Neural cell (in vitro differentiated cells): ENCODE measurements at regions not wholly inside any gene's neighbourhood (a gene's known extent, or its start where the extent isn't known, plus 50 kb on each side); places are given as distances from the start of the nearest gene placed in this dataset.

Experiments used
- H2AFZ ChIP-seq: fragments of 200-600, 300-800 bp; sonication (generic), shearing (Covaris generic); 2 replicates; pipeline ENCODE4 v1.6.0; 2014; ENCODE audit warnings: low read depth, mild to moderate bottlenecking, antibody characterized with exemption, low read length, moderate library complexity
- H3F3A ChIP-seq: fragments of 200-600 bp; shearing (Covaris generic); 2 replicates; pipeline ENCODE4 v1.6.1; 2016; ENCODE audit warnings: mild to moderate bottlenecking, moderate library complexity, mixed read lengths, antibody characterized with exemption, low read length; ENCODE audit not compliant: insufficient read depth, poor library complexity, severe bottlenecking
- H3K27ac ChIP-seq: fragments of 200-600, 300-800 bp; sonication (generic), shearing (Covaris generic); 2 replicates; pipeline ENCODE4 v1.5.1; 2014; ENCODE audit warnings: mild to moderate bottlenecking, low read length, moderate library complexity
- H3K27me3 ChIP-seq: fragments of 300-800, 200-600 bp; sonication (generic), shearing (Covaris generic); 2 replicates; pipeline ENCODE4 v1.6.0; 2014; ENCODE audit warnings: mild to moderate bottlenecking, low read depth, low read length, moderate library complexity; ENCODE audit not compliant: insufficient read depth
- H3K36me3 ChIP-seq: fragments of 300-800, 200-600 bp; sonication (generic), shearing (Covaris generic); 2 replicates; pipeline ENCODE4 v1.5.1; 2014; ENCODE audit warnings: mild to moderate bottlenecking, antibody characterized with exemption, low read length, moderate library complexity; ENCODE audit not compliant: insufficient read depth
- H3K4me2 ChIP-seq: fragments of 300-800, 200-600 bp; sonication (generic), shearing (Covaris generic); 2 replicates; pipeline ENCODE4 v1.6.0; 2014; ENCODE audit warnings: mild to moderate bottlenecking, low read length
- H3K4me3 ChIP-seq: fragments of 300-800, 200-600 bp; sonication (generic), shearing (Covaris generic); 2 replicates; pipeline ENCODE4 v1.5.1; 2014; ENCODE audit warnings: mild to moderate bottlenecking, low read length, moderate library complexity
- H3K79me2 ChIP-seq: fragments of 200-600 bp; shearing (Covaris generic); replicated peaks from 2 replicates; pipeline ENCODE4 v1.6.0; 2014; ENCODE audit warnings: mild to moderate bottlenecking, low read length, moderate library complexity; ENCODE audit not compliant: insufficient read depth
- H3K9ac ChIP-seq: fragments of 300-800, 200-600 bp; sonication (generic), shearing (Covaris generic); 2 replicates; pipeline ENCODE4 v1.6.1; 2016; ENCODE audit warnings: mild to moderate bottlenecking, low read length, mixed read lengths
- H3K9me2 ChIP-seq: fragments of 200-600 bp; shearing (Covaris generic); 2 replicates; pipeline ENCODE4 v1.6.1; 2016; ENCODE audit warnings: mild to moderate bottlenecking, low read length, mixed read lengths; ENCODE audit not compliant: insufficient read depth
- H3K9me3 ChIP-seq: fragments of 200-600, 300-800 bp; sonication (generic), shearing (Covaris generic); 2 replicates; pipeline ENCODE4 v1.6.1; 2016; ENCODE audit warnings: mild to moderate bottlenecking, mixed run types, low read length, moderate library complexity, mixed read lengths
- H4K20me1 ChIP-seq: fragments of 200-600 bp; shearing (Covaris generic); 2 replicates; pipeline ENCODE4 v1.6.1; 2016; ENCODE audit warnings: mild to moderate bottlenecking, mixed run types; ENCODE audit not compliant: insufficient read depth
- EP300 ChIP-seq: fragments of 450-650 bp; conservative IDR thresholded peaks from 2 replicates; pipeline ENCODE4 v1.6.1; 2014; ENCODE audit warnings: antibody characterized with exemption, mild to moderate bottlenecking, moderate library complexity; ENCODE audit not compliant: poor library complexity, severe bottlenecking
- EZH2 ChIP-seq: fragments of 200-600, 300-800 bp; shearing (Covaris generic), sonication (generic); IDR thresholded peaks from 2 replicates; pipeline ENCODE4 v1.6.1; 2014; ENCODE audit warnings: antibody characterized with exemption, low read length, borderline replicate concordance, mild to moderate bottlenecking; ENCODE audit not compliant: insufficient read depth, poor library complexity, severe bottlenecking
- MXI1 ChIP-seq: fragments of 450-650 bp; conservative IDR thresholded peaks from 2 replicates; pipeline ENCODE4 v1.6.1; 2014; ENCODE audit warnings: antibody characterized with exemption, mild to moderate bottlenecking; ENCODE audit not compliant: poor library complexity, severe bottlenecking
- POLR2AphosphoS5 ChIP-seq: IDR thresholded peaks from 2 replicates; pipeline ENCODE4 v1.6.1; 2012
- RAD21 ChIP-seq: fragments of 450-650 bp; conservative IDR thresholded peaks from 2 replicates; pipeline ENCODE4 v1.6.1; 2014; ENCODE audit warnings: antibody characterized with exemption, mild to moderate bottlenecking, moderate library complexity
- SMC3 ChIP-seq: fragments of 450-650 bp; conservative IDR thresholded peaks from 2 replicates; pipeline ENCODE4 v1.6.1; 2014; ENCODE audit warnings: antibody characterized with exemption, mild to moderate bottlenecking, moderate library complexity; ENCODE audit not compliant: poor library complexity
- TAF1 ChIP-seq: IDR thresholded peaks from 2 replicates; pipeline ENCODE4 v1.6.1; 2012; ENCODE audit warnings: low read depth
- TF ChIP-seq, protein P1 (sequence below): fragments of 450-650 bp; IDR thresholded peaks from 2 replicates; pipeline ENCODE4 v1.5.1; 2014; ENCODE audit warnings: antibody characterized with exemption, mild to moderate bottlenecking, moderate library complexity; ENCODE audit not compliant: poor library complexity, severe bottlenecking
- TF ChIP-seq, protein P2 (sequence below): IDR thresholded peaks from 2 replicates; pipeline ENCODE4 v1.6.1; 2012; ENCODE audit warnings: borderline replicate concordance

DNA sequence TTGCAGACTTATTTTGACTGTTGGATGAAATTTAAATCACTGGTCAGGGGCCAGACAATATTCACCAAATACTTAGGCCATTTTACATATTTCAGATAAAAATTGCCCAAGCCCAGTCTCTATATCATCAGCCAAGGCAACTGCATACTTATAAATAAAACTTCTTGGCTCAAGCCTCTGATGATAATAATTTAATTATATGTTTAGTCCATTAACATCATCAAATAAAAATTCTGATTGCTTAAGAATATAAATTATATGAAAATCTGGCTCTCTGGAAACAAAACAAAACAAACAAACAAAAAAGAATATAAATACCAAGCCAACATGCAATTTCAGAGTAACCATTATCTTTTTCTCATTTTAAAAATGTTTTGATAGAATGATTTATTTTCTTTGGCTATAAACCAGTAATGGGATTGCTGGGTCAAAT is 165.2 kb downstream of the BTG1 start:
- no peak overlapping the region for H2AFZ ChIP-seq
- TF ChIP-seq RAD21 (no peak), EP300 (no peak), TAF1 (no peak), MXI1 (no peak), POLR2AphosphoS5 (no peak), SMC3 (no peak), EZH2 (no peak)
- TF ChIP-seq, protein P1, sequence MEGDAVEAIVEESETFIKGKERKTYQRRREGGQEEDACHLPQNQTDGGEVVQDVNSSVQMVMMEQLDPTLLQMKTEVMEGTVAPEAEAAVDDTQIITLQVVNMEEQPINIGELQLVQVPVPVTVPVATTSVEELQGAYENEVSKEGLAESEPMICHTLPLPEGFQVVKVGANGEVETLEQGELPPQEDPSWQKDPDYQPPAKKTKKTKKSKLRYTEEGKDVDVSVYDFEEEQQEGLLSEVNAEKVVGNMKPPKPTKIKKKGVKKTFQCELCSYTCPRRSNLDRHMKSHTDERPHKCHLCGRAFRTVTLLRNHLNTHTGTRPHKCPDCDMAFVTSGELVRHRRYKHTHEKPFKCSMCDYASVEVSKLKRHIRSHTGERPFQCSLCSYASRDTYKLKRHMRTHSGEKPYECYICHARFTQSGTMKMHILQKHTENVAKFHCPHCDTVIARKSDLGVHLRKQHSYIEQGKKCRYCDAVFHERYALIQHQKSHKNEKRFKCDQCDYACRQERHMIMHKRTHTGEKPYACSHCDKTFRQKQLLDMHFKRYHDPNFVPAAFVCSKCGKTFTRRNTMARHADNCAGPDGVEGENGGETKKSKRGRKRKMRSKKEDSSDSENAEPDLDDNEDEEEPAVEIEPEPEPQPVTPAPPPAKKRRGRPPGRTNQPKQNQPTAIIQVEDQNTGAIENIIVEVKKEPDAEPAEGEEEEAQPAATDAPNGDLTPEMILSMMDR, result no peak
- TF ChIP-seq, protein P2, sequence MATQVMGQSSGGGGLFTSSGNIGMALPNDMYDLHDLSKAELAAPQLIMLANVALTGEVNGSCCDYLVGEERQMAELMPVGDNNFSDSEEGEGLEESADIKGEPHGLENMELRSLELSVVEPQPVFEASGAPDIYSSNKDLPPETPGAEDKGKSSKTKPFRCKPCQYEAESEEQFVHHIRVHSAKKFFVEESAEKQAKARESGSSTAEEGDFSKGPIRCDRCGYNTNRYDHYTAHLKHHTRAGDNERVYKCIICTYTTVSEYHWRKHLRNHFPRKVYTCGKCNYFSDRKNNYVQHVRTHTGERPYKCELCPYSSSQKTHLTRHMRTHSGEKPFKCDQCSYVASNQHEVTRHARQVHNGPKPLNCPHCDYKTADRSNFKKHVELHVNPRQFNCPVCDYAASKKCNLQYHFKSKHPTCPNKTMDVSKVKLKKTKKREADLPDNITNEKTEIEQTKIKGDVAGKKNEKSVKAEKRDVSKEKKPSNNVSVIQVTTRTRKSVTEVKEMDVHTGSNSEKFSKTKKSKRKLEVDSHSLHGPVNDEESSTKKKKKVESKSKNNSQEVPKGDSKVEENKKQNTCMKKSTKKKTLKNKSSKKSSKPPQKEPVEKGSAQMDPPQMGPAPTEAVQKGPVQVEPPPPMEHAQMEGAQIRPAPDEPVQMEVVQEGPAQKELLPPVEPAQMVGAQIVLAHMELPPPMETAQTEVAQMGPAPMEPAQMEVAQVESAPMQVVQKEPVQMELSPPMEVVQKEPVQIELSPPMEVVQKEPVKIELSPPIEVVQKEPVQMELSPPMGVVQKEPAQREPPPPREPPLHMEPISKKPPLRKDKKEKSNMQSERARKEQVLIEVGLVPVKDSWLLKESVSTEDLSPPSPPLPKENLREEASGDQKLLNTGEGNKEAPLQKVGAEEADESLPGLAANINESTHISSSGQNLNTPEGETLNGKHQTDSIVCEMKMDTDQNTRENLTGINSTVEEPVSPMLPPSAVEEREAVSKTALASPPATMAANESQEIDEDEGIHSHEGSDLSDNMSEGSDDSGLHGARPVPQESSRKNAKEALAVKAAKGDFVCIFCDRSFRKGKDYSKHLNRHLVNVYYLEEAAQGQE, result no peak
- H4K20me1 ChIP-seq, result no peaks in the 10 kb centered on the region
- H3K36me3 ChIP-seq, result no peaks in the 10 kb centered on the region
- no peak overlapping the region for H3K9ac ChIP-seq
- no peak overlapping the region for H3K27ac ChIP-seq
- H3K27me3 ChIP-seq, result no peaks in the 10 kb centered on the region
- no peaks in the 10 kb centered on the region for H3F3A ChIP-seq
- H3K9me2 ChIP-seq, result no peaks in the 10 kb centered on the region
- H3K4me2 ChIP-seq, result no peak overlapping the region
- H3K4me3 ChIP-seq, result no peak overlapping the region
- no peaks in the 10 kb centered on the region for H3K79me2 ChIP-seq
- H3K9me3 ChIP-seq, result no peaks in the 10 kb centered on the region

DNA sequence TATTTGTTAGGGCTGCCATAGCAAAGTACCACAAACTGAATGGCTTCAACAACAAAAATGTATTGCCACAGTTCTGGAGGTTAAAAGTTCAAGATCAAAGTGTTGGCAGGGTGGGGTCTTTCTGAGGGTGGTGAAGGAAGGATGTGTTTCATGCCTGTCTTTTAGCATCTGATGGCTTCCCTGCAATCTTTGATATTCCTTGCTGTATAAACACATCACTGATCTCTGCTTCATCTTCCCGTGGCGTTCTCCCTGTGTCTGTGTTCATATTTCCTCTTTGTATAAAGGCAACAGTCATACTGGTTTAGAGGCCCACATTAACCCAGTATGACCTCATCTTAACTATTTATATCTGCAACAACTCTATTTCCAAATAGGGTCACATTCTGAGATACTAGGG is 167.5 kb downstream of the BTG1 start:
- no peak overlapping the region for H3K9ac ChIP-seq
- no peak overlapping the region for H3K4me3 ChIP-seq
- no peaks in the 10 kb centered on the region for H3K9me2 ChIP-seq
- no peaks in the 10 kb centered on the region for H3K27me3 ChIP-seq
- H3F3A ChIP-seq, result no peaks in the 10 kb centered on the region
- H3K79me2 ChIP-seq, result no peaks in the 10 kb centered on the region
- H3K4me2 ChIP-seq, result no peak overlapping the region
- H3K9me3 ChIP-seq, result no peaks in the 10 kb centered on the region
- no peak overlapping the region for H3K27ac ChIP-seq
- H4K20me1 ChIP-seq, result no peaks in the 10 kb centered on the region
- no peak overlapping the region for H2AFZ ChIP-seq
- TF ChIP-seq TAF1 (no peak), SMC3 (no peak), RAD21 (no peak), MXI1 (no peak), EZH2 (no peak)
- TF ChIP-seq, protein P1, result no peak
- TF ChIP-seq, protein P2, result no peak
- no peaks in the 10 kb centered on the region for H3K36me3 ChIP-seq
